ENCODE measurements at regions not wholly inside any gene's neighbourhood (a gene's known extent, or its start where the extent isn't known, plus 50 kb on each side); places are given as distances from the start of the nearest gene placed in this dataset.
"Not testable (repeated sequence)": the region's sequence is repeated elsewhere in the genome, so short reads cannot be mapped to it uniquely, and the experiment has no call there.

- not testable (repeated sequence) for DNase-seq
These were observed 65.8 kb upstream of the IKBKE start for GRCh38 chr1:206404309-206405027.

- not testable (repeated sequence) for DNase-seq
These were observed 65.0 kb upstream of the IKBKE start for GRCh38 chr1:206405282-206405681.

DNA sequence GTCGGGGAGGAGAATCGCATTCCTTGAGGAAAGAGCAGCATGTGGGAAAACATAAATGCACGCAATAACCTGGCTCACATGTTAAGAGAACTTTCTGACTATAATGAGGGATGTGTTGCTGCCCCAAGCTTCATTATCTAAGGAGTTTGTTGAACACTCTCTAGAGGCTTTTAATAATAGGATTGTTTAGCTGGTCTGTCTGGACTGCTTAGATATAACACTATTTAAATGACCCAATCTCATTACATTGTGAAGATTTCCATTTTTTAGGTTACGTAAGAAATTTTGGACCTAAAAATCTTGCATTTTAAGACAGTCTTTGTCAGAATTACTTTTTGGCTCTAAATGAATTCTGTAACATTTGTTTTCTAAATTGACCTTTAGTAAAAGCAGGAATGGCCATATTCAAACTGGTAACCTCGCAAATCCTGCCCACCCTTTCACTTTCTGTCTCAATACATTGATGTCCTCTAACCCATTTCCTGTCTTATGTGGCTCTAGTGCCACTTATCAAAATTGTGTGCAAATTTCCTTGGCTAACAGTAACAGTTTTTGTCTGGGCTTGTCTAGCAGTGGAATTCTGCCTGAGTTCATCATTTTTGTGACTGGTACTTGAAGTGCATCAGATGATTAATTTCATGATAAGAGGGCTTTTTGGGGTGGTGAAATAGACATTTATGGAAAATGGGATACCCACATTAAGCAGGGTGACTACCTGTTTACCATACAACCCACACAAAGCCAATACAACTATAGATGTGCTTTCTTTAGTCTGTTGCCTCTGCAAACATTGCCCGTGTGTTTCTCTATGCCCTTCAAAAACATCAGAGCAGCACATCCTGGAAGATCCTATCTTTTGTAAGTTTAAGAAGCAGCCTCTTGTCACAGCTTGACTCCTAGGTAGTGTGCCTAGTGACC lies 61.6 kb upstream of the IKBKE start:
- not testable (repeated sequence) for DNase-seq

- DNase-seq = no peak
These were observed 59.0 kb upstream of the IKBKE start for GRCh38 chr1:206411321-206411720.

DNA sequence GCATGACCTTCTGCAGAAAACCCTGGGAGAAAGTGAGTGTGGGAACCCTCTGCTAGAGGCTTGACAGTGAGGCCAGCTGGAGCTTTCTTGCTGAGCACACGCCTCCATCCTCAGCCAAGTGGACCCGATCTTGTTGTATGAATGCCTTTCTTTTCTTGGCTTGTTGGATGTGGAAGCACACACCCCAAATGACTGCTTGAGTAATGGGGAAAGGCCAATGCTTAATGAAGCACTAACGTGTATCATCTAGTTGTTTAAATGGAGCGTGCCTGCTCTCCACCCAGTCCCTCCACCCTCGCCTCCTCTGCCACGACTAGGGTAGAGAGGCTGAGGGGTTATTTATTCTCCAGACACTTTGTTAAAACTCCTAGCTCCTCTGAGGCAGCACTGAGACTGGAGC lies 54.3 kb upstream of the IKBKE start:
- no peak for DNase-seq

DNA sequence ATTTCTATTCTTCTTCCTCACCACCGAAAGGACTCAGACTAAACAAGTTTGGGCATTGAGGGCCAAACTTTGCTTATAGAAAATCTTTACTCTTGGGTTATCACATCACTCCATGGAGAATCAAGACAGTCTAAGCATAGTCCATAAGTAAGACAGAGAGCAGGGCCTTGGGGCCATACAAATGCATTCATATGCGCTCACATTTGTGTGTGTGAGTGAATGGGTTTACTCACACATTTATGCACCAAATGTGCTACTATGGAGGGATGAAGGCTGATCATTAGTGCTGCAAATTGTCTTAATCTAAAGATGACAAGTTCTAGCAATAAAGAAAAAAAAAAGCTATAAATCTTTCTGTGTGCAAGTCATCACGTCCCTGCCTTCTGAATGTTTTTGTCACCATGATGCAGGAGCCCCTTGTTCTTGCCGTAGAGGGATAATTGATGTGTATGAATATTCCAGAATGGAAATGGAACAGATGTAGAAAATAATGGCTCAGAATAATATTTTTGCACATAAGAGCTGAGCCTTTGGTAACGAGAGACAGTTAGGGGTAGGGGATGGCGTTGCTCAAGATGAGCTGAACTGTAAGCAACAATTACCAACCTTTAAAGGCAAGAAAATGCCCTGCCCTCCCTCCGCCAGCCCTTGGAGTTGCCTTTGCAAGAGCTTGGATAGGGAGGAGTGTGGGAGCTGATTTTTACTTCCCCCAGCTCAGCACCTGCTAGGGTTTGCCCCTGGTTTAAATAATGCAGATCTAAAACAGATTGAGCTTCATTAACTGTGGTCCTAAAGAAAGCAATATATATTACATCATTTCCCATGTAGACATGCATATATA lies 52.3 kb upstream of the IKBKE start:
- no peak for DNase-seq

- no peak for DNase-seq
These were observed 51.0 kb upstream of the IKBKE start for GRCh38 chr1:206419250-206419649.

DNA sequence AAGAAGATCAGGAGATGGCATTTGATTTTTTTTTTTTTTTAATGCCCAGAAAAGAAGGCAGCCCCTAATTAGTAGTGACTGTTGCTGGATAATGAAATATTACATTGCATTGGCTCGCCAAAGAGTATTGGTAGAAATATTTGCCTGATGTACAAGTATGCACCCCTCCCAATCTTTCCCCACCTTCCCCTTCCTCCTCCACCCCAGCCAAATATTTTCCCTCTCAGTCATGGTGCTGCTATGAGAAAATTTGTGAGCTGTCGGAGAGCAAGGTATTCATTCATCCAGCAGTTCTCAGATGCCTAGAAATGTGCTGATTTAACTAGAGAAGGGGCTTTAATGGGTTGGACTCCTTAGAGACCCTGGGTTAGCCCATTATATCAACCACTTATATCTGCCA lies 50.5 kb upstream of the IKBKE start:
- no peak for DNase-seq

GRCh38 chr1:206420471-206420870 lies 49.8 kb upstream of the IKBKE start:
- no peak for DNase-seq

All from hypothalamus (tissue), 51 donors.